GM19372 (cell line): ENCODE measurements at regions not wholly inside any gene's neighbourhood (a gene's known extent, or its start where the extent isn't known, plus 50 kb on each side); places are given as distances from the start of the nearest gene placed in this dataset.

Experiments used
- ATAC-seq: cut with Tn5 transposase; IDR thresholded peaks from one replicate; pipeline ENCODE4 v1.9.1; 2021; ENCODE audit warnings: mild to moderate bottlenecking, low read depth, moderate library complexity; ENCODE audit not compliant: unreplicated experiment

GRCh38 chr17:71878998-71879397 lies 241.8 kb upstream of the SOX9 start:
- no peak for ATAC-seq

- no peak for ATAC-seq
Measured at GRCh38 chr17:71881041-71881440, 239.8 kb upstream of the SOX9 start.

GRCh38 chr17:71881581-71881980 lies 239.2 kb upstream of the SOX9 start:
- no peak for ATAC-seq

GRCh38 chr17:71883258-71883657 lies 237.6 kb upstream of the SOX9 start:
- ATAC-seq: no peak

- ATAC-seq: no peak
Measured at GRCh38 chr17:71883845-71884244, 237.0 kb upstream of the SOX9 start.

GRCh38 chr17:71885662-71886061 lies 235.2 kb upstream of the SOX9 start:
- ATAC-seq: no peak

- ATAC-seq: no peak
Measured at GRCh38 chr17:71899317-71899716, 221.5 kb upstream of the SOX9 start.

- no peak for ATAC-seq
Measured at GRCh38 chr17:71900621-71901229, 220.1 kb upstream of the SOX9 start.

GRCh38 chr17:71902894-71903506 lies 217.8 kb upstream of the SOX9 start:
- no peak for ATAC-seq

GRCh38 chr17:71905376-71906031 lies 215.3 kb upstream of the SOX9 start:
- no peak for ATAC-seq

GRCh38 chr17:71909155-71909554 lies 211.7 kb upstream of the SOX9 start:
- no peak for ATAC-seq

- no peak for ATAC-seq
Measured at GRCh38 chr17:71910002-71910401, 210.8 kb upstream of the SOX9 start.

GRCh38 chr17:71914042-71914441 lies 206.8 kb upstream of the SOX9 start:
- no peak for ATAC-seq

- ATAC-seq: no peak
Measured at GRCh38 chr17:71914812-71915211, 206.0 kb upstream of the SOX9 start.

GRCh38 chr17:71917715-71918114 lies 203.1 kb upstream of the SOX9 start:
- ATAC-seq: no peak

- no peak for ATAC-seq
Measured at GRCh38 chr17:71919186-71919585, 201.6 kb upstream of the SOX9 start.

- ATAC-seq: no peak
Measured at GRCh38 chr17:71919896-71920295, 200.9 kb upstream of the SOX9 start.

GRCh38 chr17:71921796-71922195 lies 199.0 kb upstream of the SOX9 start:
- no peak for ATAC-seq

GRCh38 chr17:71922439-71922838 lies 198.4 kb upstream of the SOX9 start:
- no peak for ATAC-seq

GRCh38 chr17:71926746-71927398 lies 193.9 kb upstream of the SOX9 start:
- ATAC-seq: no peak

- ATAC-seq: no peak
Measured at GRCh38 chr17:71933306-71933705, 187.5 kb upstream of the SOX9 start.

- ATAC-seq: no peak
Measured at GRCh38 chr17:71934520-71934919, 186.3 kb upstream of the SOX9 start.
